HL-60 (cell line): ENCODE measurements at regions not wholly inside any gene's neighbourhood (a gene's known extent, or its start where the extent isn't known, plus 50 kb on each side); places are given as distances from the start of the nearest gene placed in this dataset.

Source experiments
- GABPA ChIP-seq: IDR thresholded peaks from 2 replicates; pipeline ENCODE4 v1.6.1; 2012; ENCODE audit warnings: low read depth
- POLR2AphosphoS5 ChIP-seq: IDR thresholded peaks from 2 replicates; pipeline ENCODE4 v1.6.1; 2012; ENCODE audit warnings: low read depth
- TF ChIP-seq, protein P1 (sequence below): IDR thresholded peaks from one replicate; pipeline ENCODE4 v1.5.1; 2011; ENCODE audit warnings: low read length, control low read depth, inconsistent platforms; ENCODE audit not compliant: insufficient read depth
- TF ChIP-seq, protein P2 (sequence below): IDR thresholded peaks from 2 replicates; pipeline ENCODE4 v1.6.1; 2012; ENCODE audit warnings: low read depth; ENCODE audit not compliant: insufficient replicate concordance

DNA sequence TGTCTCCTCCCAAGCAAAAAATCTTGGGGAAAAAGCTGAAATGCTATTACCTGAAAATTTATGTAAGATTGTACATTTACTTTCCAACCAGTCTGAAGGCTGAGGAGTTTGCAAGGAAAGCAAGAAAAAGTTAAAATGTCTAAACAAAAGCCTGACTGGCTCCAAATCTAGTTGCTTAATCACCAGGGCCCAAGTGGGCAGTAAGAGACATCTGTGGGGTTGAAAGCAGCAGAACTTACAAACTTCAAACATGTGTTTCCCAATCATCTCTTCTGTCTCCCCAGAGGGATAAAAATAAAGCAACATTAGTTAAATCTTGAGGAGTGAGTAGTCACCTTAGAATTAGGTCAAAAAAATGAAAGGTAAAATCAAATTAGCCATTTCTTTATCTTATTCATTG, 98.6 kb downstream of the OGFRL1 start:
- TF ChIP-seq, protein P1, sequence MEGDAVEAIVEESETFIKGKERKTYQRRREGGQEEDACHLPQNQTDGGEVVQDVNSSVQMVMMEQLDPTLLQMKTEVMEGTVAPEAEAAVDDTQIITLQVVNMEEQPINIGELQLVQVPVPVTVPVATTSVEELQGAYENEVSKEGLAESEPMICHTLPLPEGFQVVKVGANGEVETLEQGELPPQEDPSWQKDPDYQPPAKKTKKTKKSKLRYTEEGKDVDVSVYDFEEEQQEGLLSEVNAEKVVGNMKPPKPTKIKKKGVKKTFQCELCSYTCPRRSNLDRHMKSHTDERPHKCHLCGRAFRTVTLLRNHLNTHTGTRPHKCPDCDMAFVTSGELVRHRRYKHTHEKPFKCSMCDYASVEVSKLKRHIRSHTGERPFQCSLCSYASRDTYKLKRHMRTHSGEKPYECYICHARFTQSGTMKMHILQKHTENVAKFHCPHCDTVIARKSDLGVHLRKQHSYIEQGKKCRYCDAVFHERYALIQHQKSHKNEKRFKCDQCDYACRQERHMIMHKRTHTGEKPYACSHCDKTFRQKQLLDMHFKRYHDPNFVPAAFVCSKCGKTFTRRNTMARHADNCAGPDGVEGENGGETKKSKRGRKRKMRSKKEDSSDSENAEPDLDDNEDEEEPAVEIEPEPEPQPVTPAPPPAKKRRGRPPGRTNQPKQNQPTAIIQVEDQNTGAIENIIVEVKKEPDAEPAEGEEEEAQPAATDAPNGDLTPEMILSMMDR: no peak
- TF ChIP-seq POLR2AphosphoS5 (no peak), GABPA (no peak)
- TF ChIP-seq, protein P2, sequence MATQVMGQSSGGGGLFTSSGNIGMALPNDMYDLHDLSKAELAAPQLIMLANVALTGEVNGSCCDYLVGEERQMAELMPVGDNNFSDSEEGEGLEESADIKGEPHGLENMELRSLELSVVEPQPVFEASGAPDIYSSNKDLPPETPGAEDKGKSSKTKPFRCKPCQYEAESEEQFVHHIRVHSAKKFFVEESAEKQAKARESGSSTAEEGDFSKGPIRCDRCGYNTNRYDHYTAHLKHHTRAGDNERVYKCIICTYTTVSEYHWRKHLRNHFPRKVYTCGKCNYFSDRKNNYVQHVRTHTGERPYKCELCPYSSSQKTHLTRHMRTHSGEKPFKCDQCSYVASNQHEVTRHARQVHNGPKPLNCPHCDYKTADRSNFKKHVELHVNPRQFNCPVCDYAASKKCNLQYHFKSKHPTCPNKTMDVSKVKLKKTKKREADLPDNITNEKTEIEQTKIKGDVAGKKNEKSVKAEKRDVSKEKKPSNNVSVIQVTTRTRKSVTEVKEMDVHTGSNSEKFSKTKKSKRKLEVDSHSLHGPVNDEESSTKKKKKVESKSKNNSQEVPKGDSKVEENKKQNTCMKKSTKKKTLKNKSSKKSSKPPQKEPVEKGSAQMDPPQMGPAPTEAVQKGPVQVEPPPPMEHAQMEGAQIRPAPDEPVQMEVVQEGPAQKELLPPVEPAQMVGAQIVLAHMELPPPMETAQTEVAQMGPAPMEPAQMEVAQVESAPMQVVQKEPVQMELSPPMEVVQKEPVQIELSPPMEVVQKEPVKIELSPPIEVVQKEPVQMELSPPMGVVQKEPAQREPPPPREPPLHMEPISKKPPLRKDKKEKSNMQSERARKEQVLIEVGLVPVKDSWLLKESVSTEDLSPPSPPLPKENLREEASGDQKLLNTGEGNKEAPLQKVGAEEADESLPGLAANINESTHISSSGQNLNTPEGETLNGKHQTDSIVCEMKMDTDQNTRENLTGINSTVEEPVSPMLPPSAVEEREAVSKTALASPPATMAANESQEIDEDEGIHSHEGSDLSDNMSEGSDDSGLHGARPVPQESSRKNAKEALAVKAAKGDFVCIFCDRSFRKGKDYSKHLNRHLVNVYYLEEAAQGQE: no peak
